AG08395 (cell line): ENCODE measurements at regions not wholly inside any gene's neighbourhood (a gene's known extent, or its start where the extent isn't known, plus 50 kb on each side); places are given as distances from the start of the nearest gene placed in this dataset.
"Not testable (repeated sequence)": the region's sequence is repeated elsewhere in the genome, so short reads cannot be mapped to it uniquely, and the experiment has no call there.

Experiments
- DNase-seq: peaks from one replicate; pipeline ENCODE4 v3.0.0; 2012; ENCODE audit warnings: mixed read lengths, low spot score

- no peak for DNase-seq
Measured at GRCh38 chr4:158313566-158313965, 103.3 kb downstream of the TMEM144 start.

DNA sequence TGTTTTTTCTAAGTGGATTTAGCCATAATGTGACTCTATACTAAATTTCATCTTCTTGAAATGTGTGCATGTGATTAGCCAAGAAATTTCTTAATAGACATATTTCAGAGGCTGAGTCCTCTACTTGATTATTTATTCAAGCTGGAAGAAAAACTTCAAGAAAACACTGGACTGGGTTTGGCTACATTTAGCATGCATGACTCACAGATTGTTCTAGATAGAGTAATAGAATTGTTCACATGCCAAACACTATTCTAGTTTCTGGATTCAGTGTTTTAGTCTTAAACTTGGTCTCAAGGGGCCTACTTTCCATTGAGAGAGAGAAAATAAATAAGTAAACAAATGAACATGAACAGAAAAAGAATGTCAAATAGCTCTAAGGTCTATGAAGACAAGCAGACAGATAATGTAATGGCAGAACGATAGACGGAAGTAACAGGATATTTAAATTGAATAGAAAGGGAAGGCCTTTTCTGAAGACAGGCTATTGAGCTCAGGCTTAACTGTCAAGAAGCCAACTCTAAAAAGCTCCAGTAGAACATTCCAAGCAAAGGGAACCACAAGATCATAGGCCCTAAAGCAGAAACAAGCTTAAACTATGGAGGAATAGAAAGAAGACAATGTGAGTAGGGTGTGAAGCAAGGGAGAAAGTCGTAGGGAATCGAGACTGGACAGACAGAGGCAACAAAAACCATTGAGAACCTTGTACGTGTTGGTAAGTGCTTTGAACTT, 104.6 kb downstream of the TMEM144 start:
- DNase-seq, result peak; percentile 76

DNA sequence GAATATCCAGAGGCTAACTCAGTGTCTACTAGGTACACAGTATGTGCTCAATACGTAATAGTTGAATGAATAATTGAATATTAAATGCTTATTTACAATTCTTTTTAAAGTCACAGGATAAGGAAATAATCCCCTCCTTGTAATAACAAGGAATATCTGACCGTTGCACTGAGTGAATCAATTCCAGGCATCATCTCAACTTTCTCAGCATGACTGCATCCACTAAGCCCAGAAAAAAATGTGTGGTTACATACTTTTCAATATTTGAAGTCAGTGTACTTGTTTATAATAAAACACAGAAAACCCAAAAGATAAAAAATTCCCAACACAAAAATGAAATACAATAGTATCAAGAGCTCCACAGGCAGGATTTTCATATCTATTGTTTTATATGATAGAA, 105.4 kb downstream of the TMEM144 start:
- peak; percentile 55 for DNase-seq

- DNase-seq, result no peak
Measured at GRCh38 chr4:158316264-158316663, 106.0 kb downstream of the TMEM144 start.

DNA sequence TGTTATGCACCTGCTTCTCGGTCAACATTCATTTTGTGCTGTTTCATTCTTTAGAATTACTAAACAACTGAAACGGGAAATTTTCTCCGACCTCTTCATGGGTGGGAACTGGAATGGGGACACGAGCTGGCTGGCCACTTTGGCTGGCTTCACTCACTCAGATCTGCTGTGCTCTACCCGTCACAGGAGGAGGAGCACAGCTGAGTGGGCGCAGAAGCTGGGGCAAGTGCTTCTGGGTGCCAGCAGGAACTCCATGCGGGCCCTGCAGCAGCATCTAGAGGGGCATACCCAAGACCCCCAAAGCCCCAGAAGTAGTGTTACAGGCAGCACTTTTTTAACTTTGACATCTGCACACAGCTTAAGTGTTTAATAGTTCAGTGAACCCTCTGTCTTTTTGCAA, 109.6 kb downstream of the TMEM144 start:
- no peak for DNase-seq

DNA sequence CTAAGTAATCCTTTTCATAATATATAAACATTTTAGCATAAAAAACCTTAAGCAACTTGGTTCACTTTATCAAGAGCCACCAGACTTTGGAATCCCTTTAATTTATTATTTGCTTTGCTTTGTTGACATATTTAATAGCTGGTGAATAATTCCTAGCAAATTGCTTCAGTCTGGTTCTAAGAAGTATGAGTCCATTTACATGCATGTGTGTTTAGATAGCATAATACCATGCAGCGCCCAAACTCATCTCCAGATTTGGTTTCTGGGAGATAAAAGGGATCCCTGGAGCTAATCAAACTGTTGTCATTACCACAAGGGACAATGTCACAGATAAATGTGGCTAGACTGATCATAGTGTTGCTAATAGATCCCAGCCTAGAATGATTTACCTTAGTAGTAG, 111.8 kb downstream of the TMEM144 start:
- DNase-seq, result peak; percentile 25

GRCh38 chr4:158327525-158327924, 117.2 kb downstream of the TMEM144 start:
- DNase-seq, result no peak

DNA sequence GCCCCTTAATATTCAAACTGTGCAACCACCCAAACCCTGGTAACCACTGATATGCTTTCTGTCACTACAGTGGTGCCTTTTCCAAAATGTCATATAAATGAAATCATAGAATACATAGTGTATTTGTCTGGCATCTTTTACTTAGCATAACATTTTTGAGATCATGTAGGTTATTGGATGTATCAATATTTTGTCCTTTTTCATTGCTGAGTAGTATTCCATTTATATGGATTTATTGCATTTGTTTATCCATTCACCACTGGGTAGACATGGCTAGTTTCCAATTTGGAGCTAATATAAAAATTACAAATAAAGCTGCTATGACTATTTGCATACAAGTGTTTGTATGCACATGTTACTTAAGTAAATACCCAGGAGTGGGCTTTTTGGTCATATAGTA, 121.6 kb downstream of the TMEM144 start:
- DNase-seq, result no peak

DNA sequence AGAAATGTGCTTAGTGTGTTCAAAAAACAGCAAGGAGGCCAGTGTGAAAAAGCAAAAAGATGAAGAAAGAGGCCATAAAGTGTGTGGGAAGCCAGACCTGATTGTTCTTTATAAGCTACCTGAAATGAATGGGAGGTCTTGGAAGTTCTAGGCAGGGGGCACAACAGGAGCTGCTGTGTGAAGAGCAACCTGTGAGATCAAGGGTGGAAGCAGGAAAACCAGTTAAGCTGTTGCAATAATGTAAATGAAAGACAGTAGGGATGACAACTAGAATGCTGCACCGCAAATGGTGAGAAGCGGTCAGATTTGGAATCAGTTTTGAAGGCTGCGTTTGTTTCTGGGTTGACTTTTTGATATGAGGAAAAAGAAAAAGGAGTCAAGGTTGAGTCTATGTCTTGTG, 123.5 kb downstream of the TMEM144 start:
- no peak for DNase-seq

- no peak for DNase-seq
Measured at GRCh38 chr4:158341896-158342295, 131.6 kb downstream of the TMEM144 start.

DNA sequence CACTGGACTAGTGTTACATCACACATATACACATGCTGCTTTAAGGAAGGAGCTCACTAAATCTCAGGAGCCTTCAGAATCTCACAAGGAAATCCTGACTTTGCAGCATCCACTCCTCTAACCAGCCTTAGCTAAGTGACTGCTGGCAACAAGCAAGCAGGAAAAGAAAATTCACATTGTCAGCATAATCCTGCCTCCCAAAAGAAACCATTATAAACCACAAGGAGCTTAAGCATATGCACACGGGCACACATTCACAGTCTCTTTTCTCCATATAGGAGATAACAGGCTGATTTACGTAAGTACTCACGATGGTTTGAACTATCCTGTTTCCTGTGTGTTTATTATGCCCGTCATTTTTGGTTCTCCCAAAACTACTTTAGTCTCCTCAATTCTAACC, 136.3 kb downstream of the TMEM144 start:
- DNase-seq, result peak; percentile 2

- DNase-seq, result peak; percentile 2
Measured at GRCh38 chr4:158347556-158347955, 137.3 kb downstream of the TMEM144 start.

DNA sequence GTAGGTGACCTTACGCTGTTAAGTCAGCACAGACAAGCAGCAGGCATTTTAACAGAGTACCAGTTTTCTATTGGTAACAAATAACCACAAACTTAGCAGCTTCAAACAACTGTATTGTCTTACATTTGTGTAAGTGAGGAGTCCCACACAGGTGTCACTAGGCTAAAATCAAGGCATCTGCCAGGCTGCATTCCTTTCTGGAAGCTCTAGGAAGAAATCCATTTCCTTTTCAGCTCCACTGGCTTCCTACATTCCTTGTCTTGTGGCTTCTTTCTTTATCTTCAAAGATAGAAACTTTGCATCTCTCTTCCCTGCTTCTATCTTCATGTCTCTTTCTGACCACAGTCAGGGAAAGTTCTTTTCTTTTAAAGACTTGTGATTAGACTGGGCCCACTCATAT, 139.9 kb downstream of the TMEM144 start:
- no peak for DNase-seq

DNA sequence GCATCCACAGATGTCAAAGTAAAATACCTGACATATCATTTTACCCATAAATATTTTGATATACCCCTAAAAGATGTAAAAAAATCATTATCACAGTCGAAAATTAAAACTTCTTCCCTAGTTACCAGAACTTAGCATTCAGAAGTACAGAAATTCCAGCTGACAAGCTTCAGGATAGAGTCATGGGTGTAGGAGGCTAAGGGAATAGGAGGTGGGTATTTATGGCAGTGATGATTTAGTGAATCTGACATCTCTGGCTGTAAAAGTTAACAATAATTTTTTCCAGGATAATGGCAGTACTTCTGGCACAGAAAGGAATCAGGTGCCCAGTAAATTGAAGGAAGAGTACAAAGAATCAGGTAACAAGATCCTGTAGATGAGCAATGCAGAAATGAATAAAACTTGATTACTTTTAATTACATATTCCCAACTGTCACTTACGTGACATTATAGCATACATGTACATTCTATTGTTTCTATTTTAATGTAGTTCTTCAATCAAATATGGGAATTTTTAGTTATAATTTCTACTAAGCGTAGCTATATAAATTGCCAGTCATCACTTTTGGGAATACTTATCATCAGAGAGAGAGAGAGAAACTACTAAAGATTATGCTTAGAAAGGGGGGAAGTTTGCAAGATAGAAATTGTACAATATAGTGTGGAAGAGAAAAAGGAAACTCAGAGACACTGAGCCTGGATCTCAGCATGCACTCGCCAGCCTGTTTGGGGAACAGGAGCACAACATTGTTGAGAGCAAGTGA, 143.4 kb downstream of the TMEM144 start:
- no peak for DNase-seq

- DNase-seq, result no peak
Measured at GRCh38 chr4:158356301-158356700, 146.0 kb downstream of the TMEM144 start.

DNA sequence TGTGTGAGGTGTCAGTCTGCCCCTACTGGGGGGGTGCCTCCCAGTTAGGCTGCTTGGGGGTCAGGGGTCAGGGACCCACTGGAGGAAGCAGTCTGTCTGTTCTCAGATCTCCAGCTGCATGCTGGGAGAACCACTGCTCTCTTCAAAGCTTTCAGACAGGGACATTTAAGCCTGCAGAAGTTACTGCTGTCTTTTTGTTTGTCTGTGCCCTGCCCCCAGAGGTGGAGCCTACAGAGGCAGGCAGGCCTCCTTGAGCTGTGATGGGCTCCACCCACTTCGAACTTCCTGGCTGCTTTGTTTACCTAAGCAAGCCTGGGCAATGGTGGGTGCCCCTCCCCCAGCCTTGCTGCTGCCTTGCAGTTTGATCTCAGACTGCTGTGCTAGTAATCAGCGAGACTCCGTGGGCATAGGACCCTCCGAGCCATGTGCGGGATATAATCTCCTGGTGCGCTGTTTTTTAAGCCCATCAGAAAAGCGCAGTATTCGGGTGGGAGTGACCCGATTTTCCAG, 153.7 kb upstream of the RXFP1 start:
- DNase-seq, result not testable (repeated sequence)

DNA sequence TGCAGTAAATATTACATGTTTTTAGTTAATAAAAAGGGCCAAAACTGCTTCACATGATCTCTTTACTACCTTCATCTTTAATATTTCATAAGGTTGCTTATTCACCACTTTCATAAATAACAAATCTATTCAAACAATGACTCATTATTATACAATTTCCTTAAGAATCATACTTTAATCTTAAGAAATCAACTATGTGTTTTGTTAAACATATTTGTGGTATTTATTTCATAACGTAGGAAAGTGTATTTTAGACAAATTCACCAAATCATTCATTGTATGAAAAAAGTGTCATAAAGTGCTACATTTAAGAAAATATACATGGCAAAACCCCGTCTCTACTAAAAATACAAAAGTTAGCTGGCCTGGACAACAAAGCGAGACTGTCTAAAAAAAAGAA, 150.5 kb upstream of the RXFP1 start:
- DNase-seq, result peak; percentile 10

DNA sequence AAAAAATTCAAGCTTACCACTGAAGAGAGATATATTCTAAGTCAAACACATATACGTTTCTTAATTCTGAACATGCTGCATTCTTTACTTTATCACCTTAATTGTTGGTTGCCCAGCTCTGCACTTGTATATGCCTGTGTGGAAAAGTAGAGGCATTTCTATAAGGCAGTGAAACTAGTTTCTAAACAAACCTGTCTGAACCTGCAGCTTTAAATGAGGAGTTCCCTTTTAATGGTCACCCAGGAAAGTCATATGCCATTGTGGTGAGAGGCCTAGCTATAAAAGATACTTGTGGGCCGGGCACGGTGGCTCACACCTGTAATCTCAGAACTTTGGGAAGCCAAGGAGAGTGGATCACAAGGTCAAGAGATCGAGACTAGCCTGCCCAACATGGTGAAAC, 147.4 kb upstream of the RXFP1 start:
- DNase-seq, result no peak

- no peak for DNase-seq
Measured at GRCh38 chr4:158376106-158376840, 145.4 kb upstream of the RXFP1 start.

DNA sequence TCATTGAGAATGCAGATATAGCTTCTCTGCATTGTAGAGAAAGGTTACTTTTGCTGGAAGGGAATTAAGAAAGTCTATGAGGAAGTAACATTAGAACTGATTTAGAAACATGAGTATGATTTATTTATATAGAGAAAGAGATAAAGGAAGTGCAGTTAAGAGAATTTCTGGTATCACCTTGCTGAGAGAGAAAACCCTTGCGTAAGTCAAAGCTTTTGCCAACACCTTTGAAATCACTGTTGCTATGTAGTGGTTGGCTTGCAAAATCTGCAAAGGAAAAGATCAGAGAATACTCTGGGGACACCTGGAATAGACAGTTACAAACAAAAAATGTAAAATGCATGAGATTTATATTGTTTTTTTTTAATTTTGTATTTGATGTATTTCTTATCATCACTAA, 137.3 kb upstream of the RXFP1 start:
- DNase-seq, result no peak

DNA sequence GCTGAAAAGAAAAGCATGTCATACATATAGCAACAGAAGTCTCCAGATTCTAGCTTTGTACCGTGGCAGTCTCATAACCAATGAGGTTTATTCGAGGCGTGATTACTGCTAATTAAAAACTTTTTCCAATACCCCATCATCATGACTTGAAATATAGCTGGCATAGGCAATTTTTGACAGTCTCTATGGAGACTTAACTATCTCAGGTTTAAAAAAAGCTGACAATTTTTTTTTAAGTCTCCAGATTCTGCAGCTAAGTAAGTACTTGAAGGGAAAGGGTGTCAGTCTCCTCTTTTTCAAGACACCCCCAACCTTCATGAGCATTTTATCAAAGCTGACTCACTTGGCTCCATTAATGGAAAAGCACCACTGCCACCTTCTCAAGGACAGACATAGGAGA, 126.3 kb upstream of the RXFP1 start:
- DNase-seq, result no peak

DNA sequence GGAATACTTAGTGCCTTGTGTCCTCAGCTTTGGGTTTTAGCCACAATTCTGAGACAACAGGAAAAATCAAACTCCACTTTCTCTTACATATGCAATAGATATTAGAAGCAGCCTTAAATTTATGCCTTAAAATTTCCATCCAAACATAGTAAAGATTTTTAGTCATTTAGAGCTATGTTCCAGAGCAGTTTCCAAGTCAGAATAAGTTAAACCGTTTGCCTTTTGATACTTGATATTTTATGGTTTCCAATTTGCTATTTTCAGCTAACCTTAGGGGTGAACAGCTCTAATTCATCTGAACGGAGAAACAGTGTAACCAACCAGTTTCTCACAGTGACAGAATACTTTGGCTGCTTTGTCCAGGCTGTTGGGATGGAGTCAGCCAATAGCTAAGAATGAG, 125.8 kb upstream of the RXFP1 start:
- no peak for DNase-seq

DNA sequence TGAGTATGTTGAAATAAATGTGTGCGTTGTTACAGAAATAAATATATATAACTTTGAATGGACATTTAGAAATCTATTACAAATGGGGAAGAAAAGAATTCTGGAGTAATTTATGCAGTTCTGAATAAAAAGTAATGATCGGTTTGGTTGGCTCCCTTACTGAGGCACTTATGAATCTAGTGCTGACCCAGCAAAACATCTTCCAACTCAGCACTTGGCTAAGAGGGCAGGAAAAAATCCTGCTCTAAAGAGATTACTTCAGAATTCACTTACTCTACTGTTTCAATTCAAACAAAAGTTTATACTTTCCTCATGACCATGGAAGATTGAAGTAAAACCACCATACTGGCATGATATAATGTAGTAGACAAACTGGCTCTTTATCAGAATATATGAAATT, 123.9 kb upstream of the RXFP1 start:
- no peak for DNase-seq
